Stomach (tissue), 4 donors: ENCODE measurements at regions not wholly inside any gene's neighbourhood (a gene's known extent, or its start where the extent isn't known, plus 50 kb on each side); places are given as distances from the start of the nearest gene placed in this dataset.

Experiments
- CTCF ChIP-seq, 7 experiments: fragments of 450-650 bp in 4 of 7; fragments of 200-600 bp in 3 of 7; sonication (generic) in 3 of 7; IDR thresholded peaks; one replicate each; pipeline ENCODE4 v1.5.1; 2016 to 2019; ENCODE audit warnings: antibody characterized with exemption in 7 of 7, control low read depth in 2 of 7, mild to moderate bottlenecking in 1 of 7
- EP300 ChIP-seq: sonication (generic); formaldehyde crosslinking; IDR thresholded peaks from one replicate; pipeline ENCODE4 v1.6.1; 2017; ENCODE audit warnings: antibody characterized with exemption
- POLR2A ChIP-seq, 4 donors: fragments of 450-650 bp; IDR thresholded peaks; one replicate each; pipeline ENCODE4 v1.6.1; 2016; ENCODE audit warnings: antibody characterized with exemption in 4 of 4, control low read depth in 2 of 4, mild to moderate bottlenecking in 1 of 4, moderate library complexity in 1 of 4

DNA sequence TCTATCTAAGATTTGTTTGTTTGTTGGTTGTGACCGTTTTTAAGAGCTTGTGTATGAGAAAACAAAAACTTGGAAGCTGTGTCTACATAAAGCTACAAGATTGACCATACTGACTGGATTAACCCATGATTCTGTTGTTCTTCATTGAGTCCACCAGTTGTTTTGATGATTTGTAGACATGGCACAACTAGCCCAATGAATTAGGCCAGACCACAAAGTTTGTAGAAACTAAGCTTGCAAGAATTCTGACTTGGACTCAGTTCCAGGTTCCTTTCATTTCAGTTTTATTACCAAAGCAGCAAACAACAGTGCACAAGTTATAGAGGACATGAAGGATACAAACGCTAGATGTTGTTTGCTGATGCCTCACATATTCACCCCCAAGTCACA, 119.3 kb downstream of the RASGEF1B start:
- no peak for TF ChIP-seq EP300
- TF ChIP-seq POLR2A (IDR thresholded peaks at IDR 0.05), result no peak
- TF ChIP-seq CTCF (IDR thresholded peaks at IDR 0.05), result no peak
